ENCODE measurements at regions not wholly inside any gene's neighbourhood (a gene's known extent, or its start where the extent isn't known, plus 50 kb on each side); places are given as distances from the start of the nearest gene placed in this dataset.

DNA sequence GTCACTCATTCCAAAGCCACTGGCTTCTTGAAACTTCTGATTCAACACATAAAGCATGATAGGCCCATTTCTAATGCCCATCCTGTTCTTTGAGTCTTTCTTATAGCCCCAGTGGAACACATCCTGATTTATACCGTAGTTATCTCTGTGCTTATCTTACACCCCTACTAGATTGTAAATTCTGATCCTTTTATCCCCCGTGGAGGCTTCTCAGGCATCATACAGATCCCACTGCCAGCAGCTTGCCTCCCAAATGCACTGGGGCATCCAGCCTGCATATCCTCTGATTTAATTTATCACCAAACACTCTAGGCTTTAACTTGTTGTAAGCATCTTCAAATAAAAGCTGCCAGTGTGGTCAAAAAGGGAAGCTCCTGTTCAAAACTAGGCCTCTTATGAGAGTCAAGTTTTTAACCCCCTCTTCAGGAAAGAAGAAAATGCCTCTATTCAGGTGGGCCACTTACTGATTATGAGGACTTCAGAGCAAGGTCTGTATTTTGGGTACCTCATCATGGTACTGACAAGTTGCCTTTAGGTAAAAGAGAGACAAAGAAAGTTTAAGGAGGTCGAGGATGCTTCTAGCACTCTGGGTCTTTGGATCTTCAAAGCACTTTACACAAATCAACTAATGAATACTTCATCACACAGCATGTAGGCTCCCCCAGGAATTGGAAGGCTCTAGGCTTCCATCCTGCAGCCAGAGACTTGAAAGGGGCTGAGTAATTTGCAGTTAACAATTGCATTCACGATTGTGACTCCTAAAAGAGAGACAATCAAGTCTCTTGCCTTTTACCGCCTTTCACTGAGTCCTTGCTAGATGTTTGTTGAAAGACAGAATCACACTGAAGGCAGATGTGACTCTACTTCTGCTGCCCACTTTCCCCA is 95.8 kb upstream of the LDB2 start:
- no peak for DNase-seq

DNA sequence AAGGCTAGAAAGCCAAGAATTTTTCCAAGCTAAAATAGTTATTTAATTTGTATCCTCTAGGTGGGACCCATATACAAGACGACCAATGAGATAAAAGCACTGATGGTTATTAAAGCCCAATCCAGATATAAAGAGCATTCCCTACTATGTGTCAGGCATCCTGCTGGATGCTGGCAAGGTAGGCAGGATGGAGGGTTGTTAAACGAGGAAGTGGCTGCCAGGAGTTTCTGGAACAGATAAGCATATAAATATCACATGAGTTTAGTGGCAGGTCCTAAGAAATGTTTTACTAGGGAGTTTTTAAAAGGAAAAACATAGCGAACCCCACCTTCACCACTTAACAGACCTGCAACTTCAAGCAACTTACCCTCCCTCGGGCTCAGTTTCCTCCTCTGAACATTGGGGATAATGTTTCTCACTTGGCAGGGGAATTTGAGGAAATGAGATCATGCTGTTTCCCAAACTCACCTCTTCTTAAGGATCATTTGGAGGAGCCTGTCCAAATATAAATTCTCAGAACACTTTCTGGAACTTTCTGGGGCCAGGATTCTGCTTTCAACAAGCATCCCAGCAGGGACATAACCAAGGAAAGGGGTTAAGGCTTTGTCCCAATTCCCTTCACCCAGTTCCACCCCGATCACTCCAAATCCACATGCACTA is 94.3 kb upstream of the LDB2 start:
- no peak for DNase-seq

DNA sequence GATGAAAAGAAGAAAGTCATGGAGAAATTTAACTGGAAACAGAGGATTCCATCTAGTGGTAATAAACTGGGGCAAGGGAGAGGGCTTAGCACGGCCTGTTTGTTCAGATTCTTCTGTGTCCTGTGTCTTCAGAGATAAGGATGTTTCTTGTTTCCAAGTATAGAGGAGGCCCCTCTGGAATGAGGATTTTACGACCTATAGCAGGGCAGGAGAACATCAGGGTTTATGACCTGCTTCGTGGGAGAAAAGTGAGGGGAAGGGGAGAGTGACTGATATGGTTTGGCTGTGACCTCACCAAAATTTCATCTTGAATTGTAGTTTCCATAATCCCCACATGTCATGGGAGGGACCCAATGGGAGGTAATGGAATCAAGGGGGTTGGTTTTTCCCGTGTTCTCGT is 93.0 kb upstream of the LDB2 start:
- no peak for DNase-seq

GRCh38 chr4:16989371-16989770 is 90.9 kb upstream of the LDB2 start:
- no peak for DNase-seq

- DNase-seq: no peak
Measured at GRCh38 chr4:16988814-16989213, 90.4 kb upstream of the LDB2 start.

DNA sequence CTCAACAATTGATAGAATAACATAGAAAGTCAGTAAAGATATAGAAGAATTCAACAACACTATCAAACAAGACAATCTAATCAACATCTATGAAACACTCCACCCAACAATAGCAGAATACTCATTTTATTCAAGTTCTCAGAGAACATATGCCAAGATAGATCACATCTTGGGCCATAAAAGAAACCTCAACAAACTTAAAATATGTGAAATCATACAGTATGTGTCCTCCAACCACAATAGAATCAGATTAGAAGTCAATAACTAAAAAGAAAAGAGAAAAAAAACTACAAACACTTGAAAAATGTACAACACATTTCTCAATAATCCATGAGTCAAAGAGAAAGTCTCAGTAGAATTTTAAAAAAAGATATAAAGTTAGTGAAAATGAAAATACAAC is 78.6 kb upstream of the LDB2 start:
- DNase-seq: no peak

- DNase-seq: no peak
Measured at GRCh38 chr4:16969696-16970135, 71.3 kb upstream of the LDB2 start.

DNA sequence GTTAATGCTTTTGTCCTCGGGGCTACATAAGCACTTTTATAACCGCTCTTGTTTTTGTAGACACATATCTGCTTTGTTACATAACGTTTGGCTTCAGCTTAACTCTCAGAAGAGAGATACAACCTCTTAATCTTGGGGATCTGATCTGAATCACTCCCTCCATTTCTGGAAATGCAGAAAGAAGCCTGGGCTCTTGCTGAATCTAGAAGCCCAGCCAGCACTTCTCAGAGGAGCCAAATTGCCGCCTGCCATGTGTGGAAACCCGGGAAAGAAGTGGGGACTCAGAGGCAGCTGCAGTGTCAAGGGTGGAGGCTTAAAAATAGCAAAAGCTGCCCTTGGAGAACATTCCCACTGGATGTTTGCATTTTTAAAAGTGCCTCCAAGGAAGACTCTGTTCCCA is 69.3 kb upstream of the LDB2 start:
- no peak for DNase-seq

- no peak for DNase-seq
Measured at GRCh38 chr4:16959305-16959704, 60.9 kb upstream of the LDB2 start.

GRCh38 chr4:16952896-16953630 is 54.6 kb upstream of the LDB2 start:
- DNase-seq: no peak

- DNase-seq: no peak
Measured at GRCh38 chr4:16952462-16952871, 54.0 kb upstream of the LDB2 start.
